Right lobe of liver (tissue), 6 donors: ENCODE measurements at regions not wholly inside any gene's neighbourhood (a gene's known extent, or its start where the extent isn't known, plus 50 kb on each side); places are given as distances from the start of the nearest gene placed in this dataset.

Experiments used
- ATAC-seq, 4 donors: fragments of 200-7000 bp; cut with Tn5 transposase; one replicate each; pipeline ENCODE4 v1.9.1; 2020; ENCODE audit warnings: mild to moderate bottlenecking in 4 of 4, moderate library complexity in 4 of 4
- DNase-seq, 3 donors: peaks; one replicate each; pipeline ENCODE4 v3.0.0-alpha.2; 2020
- H3K27ac ChIP-seq, 3 donors: fragments of 200-600 bp; one replicate each; pipeline ENCODE4 v1.8.0; 2022
- H3K27me3 ChIP-seq, 2 donors: fragments of 200-600 bp; one replicate each; pipeline ENCODE4 v1.8.0; 2022
- H3K36me3 ChIP-seq, 4 donors: fragments of 200-600 bp; sonication (generic) in 1 of 4; one replicate each; pipeline versions ENCODE4 v1.5.1 to v1.8.0; 2017 to 2022; ENCODE audit warnings: control low read depth in 1 of 4
- H3K4me1 ChIP-seq, 4 donors: fragments of 200-600 bp; sonication (generic) in 1 of 4; one replicate each; pipeline versions ENCODE4 v1.5.1 to v1.8.0; 2017 to 2022; ENCODE audit warnings: control low read depth in 1 of 4
- H3K4me3 ChIP-seq, 3 donors: fragments of 200-600 bp; one replicate each; pipeline ENCODE4 v1.8.0; 2022
- H3K9me3 ChIP-seq, 4 donors: fragments of 200-600 bp; sonication (generic) in 1 of 4; one replicate each; pipeline versions ENCODE4 v1.5.1 to v1.8.0; 2017 to 2022; ENCODE audit warnings: control low read depth in 1 of 4
- POLR2A ChIP-seq: fragments of 450-650 bp; IDR thresholded peaks from one replicate; pipeline ENCODE4 v1.6.1; 2017; ENCODE audit warnings: antibody characterized with exemption, mild to moderate bottlenecking
- WGBS: methylation state at CpG from one replicate; pipeline ENCODE4 v1.1.6; 2018; ENCODE audit warnings: low coverage, low lambda C conversion rate; ENCODE audit not compliant: insufficient coverage; ENCODE audit errors: missing lambda C conversion rate; 5-methylcytosine and 5-hydroxymethylcytosine counted together
- intact Hi-C, 2 donors: fragments of 100-400 bp; cut with DNase I; formaldehyde crosslinking; loops; one replicate each; pipeline versions ENCODE4 v1.11.2 to v1.14.1; 2022
- TF ChIP-seq, protein P1 (sequence below), 4 donors: fragments of 200-600 bp in 3 of 4; fragments of 450-650 bp in 1 of 4; IDR thresholded peaks; one replicate each; pipeline versions ENCODE4 v1.5.1 to v1.8.0; 2016 to 2022; ENCODE audit warnings: antibody characterized with exemption in 4 of 4, mild to moderate bottlenecking in 2 of 4
- donor health status: DM: no; HTN: yes; CAD: no.
- donor health status: DM: no; HTN: no; CAD: no.
- donor health status: DM: no; HTN: no; CAD: no.
- donor health status: DM: no; HTN: yes; CAD: no.
- donor health status: DM: no; HTN: yes; CAD: no.

- no peak for TF ChIP-seq POLR2A
- TF ChIP-seq, protein P1, sequence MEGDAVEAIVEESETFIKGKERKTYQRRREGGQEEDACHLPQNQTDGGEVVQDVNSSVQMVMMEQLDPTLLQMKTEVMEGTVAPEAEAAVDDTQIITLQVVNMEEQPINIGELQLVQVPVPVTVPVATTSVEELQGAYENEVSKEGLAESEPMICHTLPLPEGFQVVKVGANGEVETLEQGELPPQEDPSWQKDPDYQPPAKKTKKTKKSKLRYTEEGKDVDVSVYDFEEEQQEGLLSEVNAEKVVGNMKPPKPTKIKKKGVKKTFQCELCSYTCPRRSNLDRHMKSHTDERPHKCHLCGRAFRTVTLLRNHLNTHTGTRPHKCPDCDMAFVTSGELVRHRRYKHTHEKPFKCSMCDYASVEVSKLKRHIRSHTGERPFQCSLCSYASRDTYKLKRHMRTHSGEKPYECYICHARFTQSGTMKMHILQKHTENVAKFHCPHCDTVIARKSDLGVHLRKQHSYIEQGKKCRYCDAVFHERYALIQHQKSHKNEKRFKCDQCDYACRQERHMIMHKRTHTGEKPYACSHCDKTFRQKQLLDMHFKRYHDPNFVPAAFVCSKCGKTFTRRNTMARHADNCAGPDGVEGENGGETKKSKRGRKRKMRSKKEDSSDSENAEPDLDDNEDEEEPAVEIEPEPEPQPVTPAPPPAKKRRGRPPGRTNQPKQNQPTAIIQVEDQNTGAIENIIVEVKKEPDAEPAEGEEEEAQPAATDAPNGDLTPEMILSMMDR (IDR thresholded peaks at IDR 0.05), result no peak
- DNase-seq (no peak), ATAC-seq (no peak)
- H3K4me3 ChIP-seq, result no peak overlapping the region
- no peaks in the 10 kb centered on the region for H3K27me3 ChIP-seq
- no peaks in the 10 kb centered on the region for H3K36me3 ChIP-seq
- intact Hi-C loops, result no loop called here
- H3K27ac ChIP-seq, result no peak overlapping the region
- H3K4me1 ChIP-seq, result peaks cover 0 to 20% (median 2%) of the 10 kb centered on the region in 4 donors
- 89% methylated on average over 4 of the region's 5 CpGs for WGBS
- no peaks in the 10 kb centered on the region for H3K9me3 ChIP-seq
These were observed 246.7 kb upstream of the NFIA start for GRCh38 chr1:60835649-60836048.

DNA sequence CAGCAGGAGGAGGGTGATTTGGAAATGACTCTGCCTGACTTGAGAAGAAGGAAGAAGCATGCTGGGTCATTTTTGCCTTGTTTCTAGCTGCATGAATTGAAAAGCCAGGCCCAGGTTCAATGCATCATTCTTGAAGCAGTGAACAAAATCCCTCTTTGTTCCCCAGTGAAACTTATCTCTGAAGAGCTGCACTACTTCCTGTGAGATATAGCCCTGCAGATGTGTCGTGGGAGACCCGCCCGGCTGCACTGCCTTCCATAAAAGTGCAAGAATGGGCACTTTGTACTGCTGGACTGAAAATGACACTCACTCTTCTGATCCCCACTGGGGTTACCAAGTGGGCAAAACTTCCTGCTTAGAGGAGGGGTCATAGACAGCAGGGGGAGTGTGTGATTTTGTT, 249.2 kb upstream of the NFIA start:
- H3K9me3 ChIP-seq, result no peaks in the 10 kb centered on the region
- WGBS, result 18% methylated on average over 3 of the region's 3 CpGs
- no peak overlapping the region for H3K27ac ChIP-seq
- H3K4me1 ChIP-seq, result peaks cover 0 to 32% (median 6%) of the 10 kb centered on the region in 4 donors
- DNase-seq (no peak), ATAC-seq (no peak)
- intact Hi-C loops, result no loop called here
- H3K27me3 ChIP-seq, result no peaks in the 10 kb centered on the region
- H3K36me3 ChIP-seq, result no peaks in the 10 kb centered on the region
- H3K4me3 ChIP-seq, result no peak overlapping the region
- TF ChIP-seq POLR2A, result no peak
- TF ChIP-seq, protein P1 (IDR thresholded peaks at IDR 0.05), result no peak

DNA sequence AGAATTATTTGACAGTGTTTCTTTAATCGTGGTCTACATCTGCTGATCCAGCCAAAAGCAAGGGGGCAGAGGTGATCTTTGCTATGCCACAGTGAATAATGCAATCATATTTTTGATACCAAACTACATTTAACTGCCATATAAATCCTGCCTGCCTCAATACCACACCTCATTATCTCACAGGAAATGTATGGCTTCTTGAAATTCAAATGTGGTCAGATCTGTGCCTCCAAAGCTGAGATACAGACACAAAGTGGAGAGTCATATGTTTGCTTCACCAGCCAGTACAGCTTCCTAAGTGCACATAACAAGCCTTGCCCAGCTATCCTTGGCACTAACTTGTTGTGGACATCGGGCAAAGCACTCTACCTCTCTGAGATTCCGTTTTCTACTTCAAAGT, 250.0 kb upstream of the NFIA start:
- 58% methylated on average over 3 of the region's 3 CpGs for WGBS
- TF ChIP-seq, protein P1 (IDR thresholded peaks at IDR 0.05), result no peak
- TF ChIP-seq POLR2A, result no peak
- DNase-seq (no peak), ATAC-seq (no peak)
- no peak overlapping the region for H3K4me3 ChIP-seq
- no peaks in the 10 kb centered on the region for H3K27me3 ChIP-seq
- H3K9me3 ChIP-seq, result no peaks in the 10 kb centered on the region
- H3K36me3 ChIP-seq, result no peaks in the 10 kb centered on the region
- no peak overlapping the region for H3K27ac ChIP-seq
- peaks cover 0 to 32% (median 6%) of the 10 kb centered on the region in 4 donors for H3K4me1 ChIP-seq
- intact Hi-C loops, result no loop called here

DNA sequence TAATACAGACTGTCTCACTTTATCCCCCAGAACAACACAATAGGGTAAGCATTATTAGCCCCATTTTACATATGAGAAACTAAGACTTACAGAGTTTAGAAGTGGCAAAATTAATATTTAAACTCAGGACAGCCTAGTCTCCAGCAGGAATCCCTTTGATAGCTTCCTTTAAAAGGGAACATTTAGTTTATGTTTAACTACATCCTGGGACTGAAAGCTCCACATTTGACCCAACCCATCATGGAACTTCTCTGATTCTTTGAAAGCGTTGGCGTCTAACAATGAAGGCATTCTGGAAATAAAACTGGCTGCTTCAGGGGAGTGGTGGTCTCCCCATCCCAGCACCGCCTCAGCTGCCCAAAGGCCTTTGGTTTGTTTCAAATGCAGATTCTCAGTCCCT, 250.6 kb upstream of the NFIA start:
- peak overlapping the region in 1 of 3 donors; percentile 19 for H3K27ac ChIP-seq
- 65% methylated on average over 3 of the region's 3 CpGs for WGBS
- H3K4me1 ChIP-seq, result peaks cover 0 to 32% (median 6%) of the 10 kb centered on the region in 4 donors
- no peaks in the 10 kb centered on the region for H3K36me3 ChIP-seq
- H3K4me3 ChIP-seq, result no peak overlapping the region
- ATAC-seq (peak; percentile 53 to 72 (median 56)), DNase-seq (no peak)
- H3K27me3 ChIP-seq, result no peaks in the 10 kb centered on the region
- TF ChIP-seq, protein P1 (IDR thresholded peaks at IDR 0.05), result no peak
- no peak for TF ChIP-seq POLR2A
- no peaks in the 10 kb centered on the region for H3K9me3 ChIP-seq
- intact Hi-C loops, result no loop called here

- no peak overlapping the region for H3K4me3 ChIP-seq
- no peaks in the 10 kb centered on the region for H3K27me3 ChIP-seq
- DNase-seq, result peak in 1 of 3 donors; percentile 66
- intact Hi-C loops, result no loop called here
- H3K27ac ChIP-seq, result peak overlapping the region in 1 of 3 donors; percentile 29
- H3K36me3 ChIP-seq, result no peaks in the 10 kb centered on the region
- TF ChIP-seq, protein P1 (IDR thresholded peaks at IDR 0.05), result peak in 3 of 4 donors; percentile 10 to 17 (median 17)
- no peak for TF ChIP-seq POLR2A
- peak; percentile 96 to 98 (median 98) for ATAC-seq
- WGBS, result 32% methylated on average over 3 of the region's 3 CpGs
- peaks cover 0 to 32% (median 6%) of the 10 kb centered on the region in 4 donors for H3K4me1 ChIP-seq
- no peaks in the 10 kb centered on the region for H3K9me3 ChIP-seq
These were observed 253.4 kb upstream of the NFIA start for GRCh38 chr1:60828944-60829343.
